GM12891 (cell line): ENCODE measurements at regions not wholly inside any gene's neighbourhood (a gene's known extent, or its start where the extent isn't known, plus 50 kb on each side); places are given as distances from the start of the nearest gene placed in this dataset.

Source experiments
- DNase-seq: peaks from one replicate; pipeline ENCODE4 v3.0.0; 2011; ENCODE audit warnings: low spot score; ENCODE audit not compliant: insufficient read length
- FAIRE-seq: peaks from 2 replicates; lab custom pipeline; 2011; peaks lifted over from hg19 to GRCh38; lab: Jason Lieb, UNC
- PAX5 ChIP-seq: IDR thresholded peaks from 2 replicates; pipeline ENCODE4 v1.6.1; 2011; ENCODE audit warnings: low read length, moderate library complexity, mild to moderate bottlenecking; ENCODE audit not compliant: insufficient read depth, severe bottlenecking
- POLR2A ChIP-seq: IDR thresholded peaks from 2 replicates; pipeline ENCODE4 v1.6.1; 2011; ENCODE audit warnings: low read depth, low read length, control low read depth
- POLR2AphosphoS5 ChIP-seq: IDR thresholded peaks from 2 replicates; pipeline ENCODE4 v1.6.1; 2011; ENCODE audit warnings: low read depth, low read length, control low read depth
- POU2F2 ChIP-seq: IDR thresholded peaks from 2 replicates; pipeline ENCODE4 v1.6.1; 2011; ENCODE audit warnings: low read depth, mild to moderate bottlenecking, control low read depth, low read length, moderate library complexity
- SPI1 ChIP-seq: IDR thresholded peaks from 2 replicates; pipeline ENCODE4 v1.6.1; 2011; ENCODE audit warnings: low read depth, low read length, control low read depth
- TAF1 ChIP-seq: IDR thresholded peaks from 2 replicates; pipeline ENCODE4 v1.6.1; 2011; ENCODE audit warnings: low read depth, low read length, control low read depth

DNA sequence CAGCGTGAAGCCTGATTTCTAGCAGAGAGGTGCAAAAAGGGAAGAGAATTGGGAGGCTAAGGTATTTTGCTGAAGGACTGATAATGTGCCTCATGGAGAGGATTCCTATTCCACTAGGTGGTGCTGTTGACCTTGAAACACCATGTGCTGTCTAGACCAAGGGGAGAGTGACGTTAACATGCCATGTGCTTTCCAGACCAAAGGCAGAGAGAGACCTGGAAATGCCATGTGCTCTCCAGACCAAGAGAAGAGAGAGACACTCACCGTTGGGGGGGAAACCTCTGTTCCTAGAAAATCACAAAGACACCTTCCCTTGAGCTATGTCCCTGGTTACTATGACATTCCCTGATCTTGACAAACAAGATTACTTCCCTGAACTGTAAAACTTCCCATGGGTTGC is 286.0 kb upstream of the TUSC1 start:
- DNase-seq (no peak), FAIRE-seq (peak; percentile 94)
- TF ChIP-seq PAX5 = no peak
- no peak for TF ChIP-seq POLR2AphosphoS5
- no peak for TF ChIP-seq POU2F2
- no peak for TF ChIP-seq POLR2A
- no peak for TF ChIP-seq SPI1
- TF ChIP-seq TAF1 = no peak

DNA sequence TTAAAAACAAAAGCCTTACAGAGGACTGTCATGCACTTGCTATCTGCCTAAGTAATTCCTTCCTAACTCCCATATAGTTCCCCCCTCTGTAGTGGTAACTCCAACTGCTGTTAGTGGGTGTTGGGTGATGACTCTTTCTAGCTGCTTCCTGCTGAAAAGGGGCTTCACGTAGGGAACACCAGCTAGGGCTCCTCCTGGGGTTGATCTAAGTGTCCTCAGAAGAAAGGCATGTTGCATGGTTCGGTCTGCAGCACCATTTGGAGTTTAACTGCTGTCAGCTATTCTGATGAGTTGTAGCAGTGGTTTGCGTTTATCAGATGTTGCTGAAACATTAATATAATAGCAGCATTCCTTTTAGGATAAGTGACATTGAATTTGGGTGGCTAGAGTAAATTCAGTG is 281.9 kb upstream of the TUSC1 start:
- DNase-seq (no peak), FAIRE-seq (no peak)
- TF ChIP-seq TAF1 (no peak), PAX5 (no peak), POU2F2 (no peak), POLR2AphosphoS5 (no peak), SPI1 (no peak), POLR2A (no peak)

DNA sequence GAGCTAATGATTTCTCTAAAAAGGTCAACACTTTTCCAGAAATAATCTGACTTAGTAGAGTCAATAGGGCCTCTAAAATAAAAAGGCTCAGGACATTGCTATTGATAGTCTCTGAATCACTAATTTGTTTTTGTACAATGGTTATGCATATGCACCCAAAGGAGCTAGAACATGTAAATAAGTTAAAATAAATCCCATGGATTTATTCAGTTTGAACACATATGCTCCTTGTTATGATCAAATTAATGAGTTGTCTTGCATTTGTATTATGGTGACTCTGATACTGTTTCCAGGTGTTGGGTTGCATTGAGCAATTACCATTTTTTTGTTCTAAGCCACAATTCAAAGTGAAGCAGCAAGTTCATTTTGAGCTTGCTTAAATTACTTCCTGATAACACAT is 276.0 kb upstream of the TUSC1 start:
- DNase-seq (no peak), FAIRE-seq (no peak)
- no peak for TF ChIP-seq TAF1
- no peak for TF ChIP-seq POLR2A
- TF ChIP-seq POU2F2 = no peak
- TF ChIP-seq POLR2AphosphoS5 = no peak
- TF ChIP-seq PAX5 = no peak
- no peak for TF ChIP-seq SPI1

DNA sequence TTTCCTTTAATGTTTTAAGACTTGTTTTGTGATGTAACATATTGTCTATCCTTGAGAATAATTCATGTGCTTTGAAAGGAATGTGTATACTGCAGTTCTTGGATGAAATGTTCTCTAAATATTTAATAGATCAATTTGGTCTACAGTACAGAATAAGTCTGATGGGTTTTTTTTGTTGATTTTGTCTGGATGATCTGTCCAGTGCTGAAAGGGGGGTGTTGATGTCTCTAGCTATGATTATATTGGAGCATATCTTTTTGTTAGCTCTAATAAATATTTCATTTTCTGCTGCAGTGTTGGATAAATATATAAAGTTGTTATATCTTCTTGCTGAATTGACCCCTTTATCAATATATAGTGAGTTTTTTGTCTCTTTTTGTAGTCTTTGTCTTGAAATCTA is 269.9 kb upstream of the TUSC1 start:
- DNase-seq (no peak), FAIRE-seq (no peak)
- TF ChIP-seq POU2F2 (no peak), TAF1 (no peak), PAX5 (no peak), POLR2A (no peak), SPI1 (no peak), POLR2AphosphoS5 (no peak)

DNA sequence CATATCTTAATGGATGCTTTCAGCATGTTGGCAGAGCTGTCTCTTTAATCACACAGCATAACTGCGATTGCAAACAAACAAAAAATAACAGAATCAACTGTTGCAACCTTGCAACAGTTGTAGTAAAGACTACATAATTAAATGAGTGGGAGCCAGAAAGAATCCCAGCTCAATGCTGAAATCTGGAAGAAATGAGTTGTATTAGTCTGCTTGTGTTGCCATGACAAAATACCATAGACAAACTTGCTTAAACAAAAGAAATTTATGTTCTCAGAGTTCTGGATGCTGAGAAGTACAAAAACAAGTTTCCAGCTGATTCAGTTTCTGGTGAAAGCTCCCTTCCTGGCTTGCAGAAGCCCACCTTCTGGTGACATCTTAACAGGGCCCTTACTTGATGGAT is 260.9 kb upstream of the TUSC1 start:
- DNase-seq = no peak
- no peak for FAIRE-seq
- no peak for TF ChIP-seq PAX5
- TF ChIP-seq POU2F2 = no peak
- no peak for TF ChIP-seq POLR2AphosphoS5
- no peak for TF ChIP-seq POLR2A
- TF ChIP-seq TAF1 = no peak
- TF ChIP-seq SPI1 = no peak

DNA sequence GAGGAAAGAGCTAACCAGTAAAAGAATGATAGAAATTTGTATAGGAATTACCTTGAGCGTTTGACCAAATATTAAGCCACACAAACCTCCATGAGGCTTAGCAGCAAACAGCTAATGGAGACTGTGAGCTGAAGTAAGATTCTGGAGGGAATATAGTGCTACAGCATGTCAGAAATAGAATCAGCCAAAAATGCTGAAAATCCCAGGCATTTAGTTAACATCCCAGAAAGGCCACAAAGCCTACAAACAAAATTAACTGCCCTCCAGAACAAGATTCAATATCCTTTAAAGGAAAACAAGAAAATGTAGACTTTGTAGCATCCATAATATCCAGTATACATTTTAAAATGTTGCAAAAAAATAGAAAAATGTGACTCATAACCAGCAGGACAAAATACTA is 257.8 kb upstream of the TUSC1 start:
- no peak for DNase-seq
- FAIRE-seq = no peak
- TF ChIP-seq POLR2A = no peak
- TF ChIP-seq TAF1 = no peak
- TF ChIP-seq POLR2AphosphoS5 = no peak
- TF ChIP-seq SPI1 = no peak
- TF ChIP-seq PAX5 = no peak
- no peak for TF ChIP-seq POU2F2

DNA sequence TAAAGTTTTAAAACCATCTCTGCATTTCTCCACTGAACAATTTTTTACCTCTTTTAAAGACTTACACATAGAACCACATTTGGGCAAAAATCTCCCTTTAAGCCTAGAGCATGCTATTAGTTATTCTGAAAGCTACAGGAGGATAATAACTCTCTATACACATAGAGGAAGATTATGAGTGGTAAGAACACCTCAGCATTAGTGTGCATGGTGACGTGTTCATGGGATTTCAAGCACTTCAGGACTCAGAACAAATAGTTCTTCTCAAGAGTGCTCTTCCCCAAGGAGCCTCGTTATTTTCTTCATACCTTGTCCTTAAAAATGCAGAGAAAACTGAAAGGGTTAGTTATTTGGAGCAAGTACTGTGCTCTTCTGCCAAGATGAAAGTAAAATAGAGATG is 256.9 kb upstream of the TUSC1 start:
- DNase-seq = no peak
- no peak for TF ChIP-seq POLR2A
- TF ChIP-seq TAF1 = no peak
- no peak for TF ChIP-seq POLR2AphosphoS5
- TF ChIP-seq SPI1 = no peak
- TF ChIP-seq PAX5 = no peak
- no peak for TF ChIP-seq POU2F2
- FAIRE-seq = no peak

DNA sequence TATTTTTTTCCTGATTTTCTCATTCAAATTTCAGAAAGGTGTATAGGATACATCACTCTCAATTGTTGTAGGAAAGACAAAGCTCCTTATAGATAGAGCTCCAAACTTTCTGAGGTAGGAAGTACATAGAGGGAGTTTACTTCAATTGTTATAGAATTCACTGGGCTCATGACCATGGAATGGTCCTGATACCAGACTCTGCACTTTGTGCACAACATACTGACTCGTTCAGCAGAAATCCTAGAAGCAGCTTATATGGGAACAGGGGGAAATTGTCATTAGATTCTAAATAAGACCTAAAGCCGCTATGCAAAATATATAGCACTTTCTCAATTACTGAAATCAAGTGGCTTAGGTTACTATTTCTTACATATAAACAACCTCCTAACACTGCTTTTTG is 240.5 kb upstream of the TUSC1 start:
- FAIRE-seq (no peak), DNase-seq (no peak)
- TF ChIP-seq POU2F2 (no peak), POLR2A (no peak), TAF1 (no peak), POLR2AphosphoS5 (no peak), PAX5 (no peak), SPI1 (no peak)

DNA sequence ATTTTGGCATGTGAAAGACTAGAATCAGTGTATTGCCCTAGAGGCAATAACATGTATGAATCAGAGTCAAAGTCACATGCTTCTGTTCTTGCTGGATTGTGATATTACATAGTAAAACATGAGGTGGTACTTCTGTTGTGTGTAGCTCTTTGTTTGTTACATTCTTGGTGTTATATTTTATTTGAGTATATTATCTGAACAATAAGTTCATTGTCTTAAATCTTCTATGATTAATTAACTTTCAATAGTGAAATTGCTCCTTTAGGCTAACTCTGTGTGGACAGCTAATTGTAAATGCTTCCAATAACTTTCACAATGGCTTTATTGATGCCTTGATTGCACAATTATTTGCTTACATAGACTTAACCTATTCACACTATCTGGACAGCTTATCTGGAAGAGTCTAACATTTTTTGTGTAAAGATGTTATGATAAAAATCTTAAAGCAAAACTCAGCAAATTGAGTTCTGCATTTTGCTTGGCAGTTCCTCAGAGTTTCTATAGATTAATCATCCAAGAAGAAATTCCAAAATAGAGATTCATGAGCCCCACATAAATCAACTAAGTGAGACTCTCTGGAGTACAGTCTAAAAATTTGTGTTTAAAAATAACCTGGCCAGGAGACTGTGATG is 239.6 kb upstream of the TUSC1 start:
- no peak for TF ChIP-seq SPI1
- no peak for TF ChIP-seq TAF1
- no peak for TF ChIP-seq POLR2A
- TF ChIP-seq POU2F2 = no peak
- no peak for TF ChIP-seq POLR2AphosphoS5
- TF ChIP-seq PAX5 = no peak
- DNase-seq (no peak), FAIRE-seq (no peak)
